ENCODE measurements at regions not wholly inside any gene's neighbourhood (a gene's known extent, or its start where the extent isn't known, plus 50 kb on each side); places are given as distances from the start of the nearest gene placed in this dataset.

GRCh38 chr12:31203261-31203660 is 122.7 kb downstream of the SINHCAF start:
- DNase-seq (ENCODE audit: low spot score in 2 of 2) = no peak

GRCh38 chr12:31205054-31205453 is 120.9 kb downstream of the SINHCAF start:
- ATAC-seq (replicated peaks; ENCODE audit: extremely low read depth, poor library complexity, severe bottlenecking) (no peak), DNase-seq (ENCODE audit: low spot score in 2 of 2) (no peak)
- Mint-ChIP-seq H3K9me3 (no peaks in the 10 kb centered on the region), H3K4me3 (no peak overlapping the region), H3K27ac (ENCODE audit: low read depth) (no peak overlapping the region), H3K4me1 (peaks cover 6% of the 10 kb centered on the region), H3K27me3 (peaks cover 59% of the 10 kb centered on the region), H3K36me3 (ENCODE audit: insufficient read depth) (no peaks in the 10 kb centered on the region)

More at GRCh38 chr12:31203261-31203660, 122.7 kb downstream of the SINHCAF start:
- peaks cover 6% of the 10 kb centered on the region for H3K4me1 Mint-ChIP-seq
- H3K4me3 Mint-ChIP-seq = no peak overlapping the region
- ATAC-seq (replicated peaks; ENCODE audit: extremely low read depth, poor library complexity, severe bottlenecking) = no peak
- peaks cover 47% of the 10 kb centered on the region for H3K27me3 Mint-ChIP-seq
- H3K27ac Mint-ChIP-seq (ENCODE audit: low read depth) = no peak overlapping the region
- H3K9me3 Mint-ChIP-seq = no peaks in the 10 kb centered on the region
- no peaks in the 10 kb centered on the region for H3K36me3 Mint-ChIP-seq (ENCODE audit: insufficient read depth)

- no peaks in the 10 kb centered on the region for H3K9me3 Mint-ChIP-seq
- no peak overlapping the region for H3K4me3 Mint-ChIP-seq
Observed at GRCh38 chr12:31206038-31206670, 119.8 kb downstream of the SINHCAF start.

GRCh38 chr12:31207799-31208465 is 118.0 kb downstream of the SINHCAF start:
- Mint-ChIP-seq H3K9me3 (no peaks in the 10 kb centered on the region), H3K4me1 (peaks cover 6% of the 10 kb centered on the region), H3K27ac (ENCODE audit: low read depth) (no peak overlapping the region), H3K36me3 (ENCODE audit: insufficient read depth) (no peaks in the 10 kb centered on the region), H3K27me3 (peaks cover 38% of the 10 kb centered on the region), H3K4me3 (no peak overlapping the region)
- ATAC-seq (replicated peaks; ENCODE audit: extremely low read depth, poor library complexity, severe bottlenecking) (no peak), DNase-seq (ENCODE audit: low spot score in 2 of 2) (no peak)

More at GRCh38 chr12:31206038-31206670, 119.8 kb downstream of the SINHCAF start:
- Mint-ChIP-seq H3K27me3 (peaks cover 55% of the 10 kb centered on the region), H3K36me3 (ENCODE audit: insufficient read depth) (no peaks in the 10 kb centered on the region), H3K4me1 (peaks cover 6% of the 10 kb centered on the region), H3K27ac (ENCODE audit: low read depth) (no peak overlapping the region)
- ATAC-seq (replicated peaks; ENCODE audit: extremely low read depth, poor library complexity, severe bottlenecking) = no peak
- DNase-seq (ENCODE audit: low spot score in 2 of 2) = no peak

- Mint-ChIP-seq H3K27ac (ENCODE audit: low read depth) (no peak overlapping the region), H3K4me1 (peaks cover under 1% of the 10 kb centered on the region), H3K9me3 (no peaks in the 10 kb centered on the region), H3K27me3 (peaks cover 16% of the 10 kb centered on the region), H3K36me3 (ENCODE audit: insufficient read depth) (no peaks in the 10 kb centered on the region), H3K4me3 (no peak overlapping the region)
- no peak for DNase-seq (ENCODE audit: low spot score in 2 of 2)
- no peak for ATAC-seq (replicated peaks; ENCODE audit: extremely low read depth, poor library complexity, severe bottlenecking)
Observed at GRCh38 chr12:31210104-31210503, 115.8 kb downstream of the SINHCAF start.

- Mint-ChIP-seq H3K4me3 (no peak overlapping the region), H3K9me3 (no peaks in the 10 kb centered on the region), H3K27me3 (peaks cover 17% of the 10 kb centered on the region), H3K27ac (ENCODE audit: low read depth) (no peak overlapping the region), H3K4me1 (no peaks in the 10 kb centered on the region), H3K36me3 (ENCODE audit: insufficient read depth) (no peaks in the 10 kb centered on the region)
- DNase-seq (ENCODE audit: low spot score in 2 of 2) = no peak
- ATAC-seq (replicated peaks; ENCODE audit: extremely low read depth, poor library complexity, severe bottlenecking) = no peak
Observed at GRCh38 chr12:31210541-31210940, 115.4 kb downstream of the SINHCAF start.

GRCh38 chr12:31214626-31215517 is 111.1 kb downstream of the SINHCAF start:
- Mint-ChIP-seq H3K9me3 (no peaks in the 10 kb centered on the region), H3K4me1 (no peaks in the 10 kb centered on the region), H3K36me3 (ENCODE audit: insufficient read depth) (no peaks in the 10 kb centered on the region), H3K4me3 (no peak overlapping the region), H3K27me3 (peaks cover 32% of the 10 kb centered on the region), H3K27ac (ENCODE audit: low read depth) (no peak overlapping the region)
- no peak for DNase-seq (ENCODE audit: low spot score in 2 of 2)
- no peak for ATAC-seq (replicated peaks; ENCODE audit: extremely low read depth, poor library complexity, severe bottlenecking)

GRCh38 chr12:31215518-31216232 is 110.3 kb downstream of the SINHCAF start:
- H3K9me3 Mint-ChIP-seq = no peaks in the 10 kb centered on the region
- H3K36me3 Mint-ChIP-seq (ENCODE audit: insufficient read depth) = no peaks in the 10 kb centered on the region
- H3K27me3 Mint-ChIP-seq = peaks cover 40% of the 10 kb centered on the region
- ATAC-seq (replicated peaks; ENCODE audit: extremely low read depth, poor library complexity, severe bottlenecking) (no peak), DNase-seq (ENCODE audit: low spot score in 2 of 2) (no peak)
- no peak overlapping the region for H3K27ac Mint-ChIP-seq (ENCODE audit: low read depth)
- H3K4me1 Mint-ChIP-seq = no peaks in the 10 kb centered on the region
- H3K4me3 Mint-ChIP-seq = no peak overlapping the region

GRCh38 chr12:31216479-31216878 is 109.5 kb downstream of the SINHCAF start:
- DNase-seq (ENCODE audit: low spot score in 2 of 2) (no peak), ATAC-seq (replicated peaks; ENCODE audit: extremely low read depth, poor library complexity, severe bottlenecking) (no peak)
- no peak overlapping the region for H3K4me3 Mint-ChIP-seq
- peaks cover 43% of the 10 kb centered on the region for H3K27me3 Mint-ChIP-seq
- H3K4me1 Mint-ChIP-seq = no peaks in the 10 kb centered on the region
- H3K36me3 Mint-ChIP-seq (ENCODE audit: insufficient read depth) = no peaks in the 10 kb centered on the region
- no peak overlapping the region for H3K27ac Mint-ChIP-seq (ENCODE audit: low read depth)
- no peaks in the 10 kb centered on the region for H3K9me3 Mint-ChIP-seq

GRCh38 chr12:31217356-31218130 is 108.4 kb downstream of the SINHCAF start:
- H3K4me3 Mint-ChIP-seq = no peak overlapping the region
- no peak for ATAC-seq (replicated peaks; ENCODE audit: extremely low read depth, poor library complexity, severe bottlenecking)
- DNase-seq (ENCODE audit: low spot score in 2 of 2) = no peak
- no peak overlapping the region for H3K27ac Mint-ChIP-seq (ENCODE audit: low read depth)
- H3K4me1 Mint-ChIP-seq = no peaks in the 10 kb centered on the region
- peaks cover 50% of the 10 kb centered on the region for H3K27me3 Mint-ChIP-seq
- no peaks in the 10 kb centered on the region for H3K36me3 Mint-ChIP-seq (ENCODE audit: insufficient read depth)
- no peaks in the 10 kb centered on the region for H3K9me3 Mint-ChIP-seq

GRCh38 chr12:31218203-31219025 is 107.5 kb downstream of the SINHCAF start:
- ATAC-seq (replicated peaks; ENCODE audit: extremely low read depth, poor library complexity, severe bottlenecking) (no peak), DNase-seq (ENCODE audit: low spot score in 2 of 2) (no peak)
- H3K27ac Mint-ChIP-seq (ENCODE audit: low read depth) = no peak overlapping the region
- no peaks in the 10 kb centered on the region for H3K36me3 Mint-ChIP-seq (ENCODE audit: insufficient read depth)
- H3K9me3 Mint-ChIP-seq = no peaks in the 10 kb centered on the region
- no peak overlapping the region for H3K4me3 Mint-ChIP-seq
- H3K4me1 Mint-ChIP-seq = no peaks in the 10 kb centered on the region
- H3K27me3 Mint-ChIP-seq = peaks cover 53% of the 10 kb centered on the region

Measured in central memory CD8-positive, alpha-beta T cell (primary cell).